ENCODE measurements at regions not wholly inside any gene's neighbourhood (a gene's known extent, or its start where the extent isn't known, plus 50 kb on each side); places are given as distances from the start of the nearest gene placed in this dataset.

- no peak for DNase-seq
- Mint-ChIP-seq H3K4me1 (peaks cover 10% of the 10 kb centered on the region), H3K27ac (no peak overlapping the region), H3K27me3 (ENCODE audit: low read depth, poor library complexity) (no peaks in the 10 kb centered on the region), H3K36me3 (ENCODE audit: low read depth) (no peaks in the 10 kb centered on the region), H3K9me3 (no peaks in the 10 kb centered on the region), H3K4me3 (no peak overlapping the region)
- no peak for TF ChIP-seq CTCF (IDR thresholded peaks at IDR 0.05)
These were observed 320.0 kb downstream of the CHRM3 start for GRCh38 chr1:239706245-239706892.

DNA sequence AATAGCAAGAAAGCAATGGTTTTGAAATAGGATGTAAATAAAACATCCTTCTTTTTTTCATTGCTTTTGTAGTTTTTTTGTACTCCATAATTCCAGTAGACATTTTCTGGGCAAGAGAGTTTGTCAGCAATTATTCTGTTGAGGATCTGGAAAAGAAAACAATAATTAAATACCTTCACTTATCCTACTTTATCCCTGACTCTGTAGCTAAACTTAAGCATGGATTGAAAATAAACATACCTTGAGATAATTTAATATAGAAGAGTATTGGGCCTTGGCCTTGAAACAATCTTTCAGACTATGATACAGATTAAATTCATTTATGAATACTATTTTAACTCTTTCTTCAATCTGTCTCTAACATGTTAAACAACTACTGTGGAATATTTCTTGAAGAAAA, 321.2 kb downstream of the CHRM3 start:
- peaks cover 10% of the 10 kb centered on the region for H3K4me1 Mint-ChIP-seq
- no peak for TF ChIP-seq CTCF (IDR thresholded peaks at IDR 0.05)
- H3K27me3 Mint-ChIP-seq (ENCODE audit: low read depth, poor library complexity), result no peaks in the 10 kb centered on the region
- H3K9me3 Mint-ChIP-seq, result no peaks in the 10 kb centered on the region
- DNase-seq, result no peak
- H3K4me3 Mint-ChIP-seq, result no peak overlapping the region
- H3K27ac Mint-ChIP-seq, result no peak overlapping the region
- H3K36me3 Mint-ChIP-seq (ENCODE audit: low read depth), result no peaks in the 10 kb centered on the region

- Mint-ChIP-seq H3K4me3 (no peak overlapping the region), H3K9me3 (no peaks in the 10 kb centered on the region), H3K36me3 (ENCODE audit: low read depth) (no peaks in the 10 kb centered on the region), H3K4me1 (peaks cover 10% of the 10 kb centered on the region), H3K27ac (no peak overlapping the region), H3K27me3 (ENCODE audit: low read depth, poor library complexity) (no peaks in the 10 kb centered on the region)
- no peak for TF ChIP-seq CTCF (IDR thresholded peaks at IDR 0.05)
- no peak for DNase-seq
These were observed 322.3 kb downstream of the CHRM3 start for GRCh38 chr1:239708622-239709021.

DNA sequence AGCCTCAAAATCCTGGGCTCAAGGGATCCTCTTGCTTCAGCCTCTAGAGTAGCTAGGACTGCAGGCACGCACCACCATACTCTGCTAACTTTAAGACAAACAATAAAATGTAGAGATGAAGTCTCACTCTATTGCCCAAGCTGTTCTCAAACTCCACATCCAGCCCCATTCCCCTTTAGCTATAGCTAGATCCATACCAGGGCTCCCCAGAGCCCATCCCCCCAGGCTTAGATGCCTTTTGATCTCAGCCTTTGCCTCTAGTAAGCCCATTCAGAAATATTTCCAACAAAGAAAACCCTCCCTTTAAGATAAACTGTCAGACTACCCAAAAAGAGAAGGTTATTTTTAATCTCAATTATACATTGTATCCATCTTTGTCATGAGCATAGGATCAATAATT, 325.4 kb downstream of the CHRM3 start:
- DNase-seq, result no peak
- no peak overlapping the region for H3K27ac Mint-ChIP-seq
- H3K9me3 Mint-ChIP-seq, result no peaks in the 10 kb centered on the region
- peaks cover 5% of the 10 kb centered on the region for H3K4me1 Mint-ChIP-seq
- TF ChIP-seq CTCF (IDR thresholded peaks at IDR 0.05), result no peak
- no peak overlapping the region for H3K4me3 Mint-ChIP-seq
- H3K36me3 Mint-ChIP-seq (ENCODE audit: low read depth), result no peaks in the 10 kb centered on the region
- no peaks in the 10 kb centered on the region for H3K27me3 Mint-ChIP-seq (ENCODE audit: low read depth, poor library complexity)

DNA sequence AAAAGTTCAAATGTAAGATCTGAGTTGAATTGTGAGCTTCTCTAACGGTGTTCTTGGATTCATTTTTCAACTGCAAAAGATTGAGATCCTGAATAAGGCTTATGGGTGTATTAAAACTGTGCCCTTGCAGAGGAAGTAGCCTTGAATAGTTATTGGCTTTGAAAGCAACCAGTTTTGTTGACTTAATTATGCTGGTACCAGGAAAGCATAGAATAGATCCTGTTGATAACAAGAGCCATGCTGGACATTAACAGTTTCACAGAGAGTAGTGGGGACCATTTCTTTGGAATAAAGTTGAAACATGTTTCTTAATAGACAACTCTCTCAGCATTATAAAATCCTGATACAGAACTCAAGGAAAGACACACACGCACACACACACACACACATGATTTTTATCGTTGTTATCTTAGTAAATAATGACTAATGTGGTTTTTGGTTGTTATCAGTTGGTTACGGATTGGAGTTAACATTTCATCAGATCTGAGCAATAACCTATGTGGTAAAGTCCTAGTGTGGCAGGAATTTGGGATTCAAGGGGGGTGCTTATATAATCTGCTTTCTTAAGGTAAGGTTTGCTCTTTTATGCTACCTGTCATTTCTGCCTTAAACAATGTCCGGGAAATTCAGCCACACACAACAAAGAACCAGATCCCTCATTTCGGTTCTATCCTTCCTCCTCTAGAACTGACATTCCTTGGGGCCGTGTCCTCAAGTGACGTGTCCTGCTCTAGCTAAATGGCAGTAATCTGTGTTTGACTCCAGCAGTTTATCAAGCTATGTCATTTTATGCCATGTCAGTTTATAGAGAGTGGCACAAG, 330.9 kb downstream of the CHRM3 start:
- H3K4me3 Mint-ChIP-seq, result no peak overlapping the region

More for the DNA sequence above, 330.9 kb downstream of the CHRM3 start:
- H3K27me3 Mint-ChIP-seq (ENCODE audit: low read depth, poor library complexity), result no peaks in the 10 kb centered on the region
- TF ChIP-seq CTCF (IDR thresholded peaks at IDR 0.05), result no peak
- no peak overlapping the region for H3K27ac Mint-ChIP-seq
- H3K4me1 Mint-ChIP-seq, result no peaks in the 10 kb centered on the region
- no peaks in the 10 kb centered on the region for H3K36me3 Mint-ChIP-seq (ENCODE audit: low read depth)
- H3K9me3 Mint-ChIP-seq, result no peaks in the 10 kb centered on the region
- DNase-seq, result no peak

Data from nephron progenitor cell (in vitro differentiated cells).